GM21360 (cell line): ENCODE measurements at regions not wholly inside any gene's neighbourhood (a gene's known extent, or its start where the extent isn't known, plus 50 kb on each side); places are given as distances from the start of the nearest gene placed in this dataset.
"Not testable (repeated sequence)": the region's sequence is repeated elsewhere in the genome, so short reads cannot be mapped to it uniquely, and the experiment has no call there.

Experiments used
- ATAC-seq: cut with Tn5 transposase; IDR thresholded peaks from one replicate; pipeline ENCODE4 v1.9.1; 2021; ENCODE audit warnings: mild to moderate bottlenecking, moderate library complexity; ENCODE audit not compliant: unreplicated experiment

GRCh38 chr5:12669326-12669725 lies 765.1 kb upstream of the CTNND2 start:
- ATAC-seq: no peak

- ATAC-seq: no peak
Observed at GRCh38 chr5:12668564-12668963, 764.3 kb upstream of the CTNND2 start.

GRCh38 chr5:12667818-12668217 lies 763.6 kb upstream of the CTNND2 start:
- ATAC-seq: not testable (repeated sequence)

GRCh38 chr5:12665772-12666171 lies 761.5 kb upstream of the CTNND2 start:
- ATAC-seq: not testable (repeated sequence)

GRCh38 chr5:12662545-12663314 lies 758.5 kb upstream of the CTNND2 start:
- no peak for ATAC-seq

GRCh38 chr5:12661617-12662370 lies 757.5 kb upstream of the CTNND2 start:
- no peak for ATAC-seq

- ATAC-seq: not testable (repeated sequence)
Observed at GRCh38 chr5:12660279-12661107, 756.2 kb upstream of the CTNND2 start.

- ATAC-seq: no peak
Observed at GRCh38 chr5:12659686-12660085, 755.4 kb upstream of the CTNND2 start.

- ATAC-seq: no peak
Observed at GRCh38 chr5:12658871-12659446, 754.7 kb upstream of the CTNND2 start.

GRCh38 chr5:12657914-12658474 lies 753.7 kb upstream of the CTNND2 start:
- ATAC-seq: not testable (repeated sequence)

- no peak for ATAC-seq
Observed at GRCh38 chr5:12655675-12656074, 751.4 kb upstream of the CTNND2 start.

GRCh38 chr5:12652201-12652600 lies 748.0 kb upstream of the CTNND2 start:
- ATAC-seq: no peak

- ATAC-seq: no peak
Observed at GRCh38 chr5:12648558-12648957, 744.3 kb upstream of the CTNND2 start.

GRCh38 chr5:12647613-12648012 lies 743.4 kb upstream of the CTNND2 start:
- no peak for ATAC-seq

GRCh38 chr5:12645582-12645981 lies 741.3 kb upstream of the CTNND2 start:
- ATAC-seq: no peak

GRCh38 chr5:12636209-12636608 lies 732.0 kb upstream of the CTNND2 start:
- ATAC-seq: no peak

GRCh38 chr5:12626556-12626955 lies 722.3 kb upstream of the CTNND2 start:
- ATAC-seq: no peak

GRCh38 chr5:12625667-12626263 lies 721.5 kb upstream of the CTNND2 start:
- ATAC-seq: no peak

- ATAC-seq: no peak
Observed at GRCh38 chr5:12624776-12625560, 720.7 kb upstream of the CTNND2 start.
